HCT116 (cell line): ENCODE measurements at regions not wholly inside any gene's neighbourhood (a gene's known extent, or its start where the extent isn't known, plus 50 kb on each side); places are given as distances from the start of the nearest gene placed in this dataset.

Experiments
- ATAC-seq: fragments of 200-7000 bp; cut with Tn5 transposase; 2 replicates; pipeline ENCODE4 v1.9.1; 2020; ENCODE audit warnings: mild to moderate bottlenecking, moderate library complexity
- BruUV-seq: library from RNA; stranded (reverse); fragments of 400-500 nt; replicated peaks from 2 replicates; lab custom pipeline; 2021; lab: Mats Ljungman, UMichigan
- CTCF ChIA-PET: fragments of 300-600 bp; sonication (Branson Sonifier 250); formaldehyde crosslinking; loops from one replicate; lab custom pipeline; 2021; ENCODE audit warnings: antibody characterized with exemption; lab: Charles Lee
- POLR2A ChIA-PET: fragments of 300-600, 350-600 bp; sonication (Branson Sonifier 250); formaldehyde crosslinking; loops from one replicate; lab custom pipeline; 2021; ENCODE audit warnings: antibody characterized with exemption; lab: Charles Lee
- RAD21 ChIA-PET, 2 experiments: fragments of 300-600 bp; sonication (Branson Sonifier 250); formaldehyde crosslinking; loops; one replicate each; lab custom pipeline; 2023; ENCODE audit warnings: low total read pairs in 2 of 2; ENCODE audit not compliant: uncharacterized antibody in 2 of 2, unreplicated experiment in 2 of 2, low non-redundant PET in 1 of 2; lab: Charles Lee
- DNase-seq: peaks from one replicate; pipeline ENCODE4 v3.0.0-alpha.2; 2010; ENCODE audit warnings: low read depth, low spot score
- H2AFZ ChIP-seq: fragments of 200-600 bp; shearing (Covaris generic), sonication (generic); 2 replicates; pipeline ENCODE4 v1.6.1; 2017; ENCODE audit warnings: low read depth, mixed run types, mixed read lengths, antibody characterized with exemption, low read length; ENCODE audit not compliant: poor library complexity, severe bottlenecking
- H3K27ac ChIP-seq: 2 replicates; pipeline ENCODE4 v1.5.1; 2012; ENCODE audit warnings: low read depth, low read length
- H3K27me3 ChIP-seq: fragments of 200-600 bp; sonication (generic); 2 replicates; pipeline ENCODE4 v1.6.1; 2016; ENCODE audit warnings: mixed run types, low read length, mixed read lengths; ENCODE audit not compliant: insufficient read depth
- H3K36me3 ChIP-seq, 2 experiments: fragments of 200-500 bp in 1 of 2; fragments of 200-600 bp in 1 of 2; sonication (Bioruptor generic) in 1 of 2; sonication (generic) in 1 of 2; 2 replicates each; pipeline versions ENCODE4 v1.5.1 to v1.6.1; 2014 to 2016; ENCODE audit warnings: low read length in 2 of 2, inconsistent platforms in 1 of 2, mixed read lengths in 1 of 2, mixed run types in 1 of 2; ENCODE audit not compliant: insufficient read depth in 2 of 2, control insufficient read depth in 1 of 2
- H3K4me1 ChIP-seq, 2 experiments: fragments of 200-600 bp in 1 of 2; sonication (generic) in 1 of 2; 2 replicates each; pipeline versions ENCODE4 v1.5.1 to v1.6.1; 2012 to 2017; ENCODE audit warnings: low read length in 2 of 2, inconsistent platforms in 1 of 2, mild to moderate bottlenecking in 1 of 2, mixed read lengths in 1 of 2, mixed run types in 1 of 2, moderate library complexity in 1 of 2; ENCODE audit not compliant: insufficient read depth in 2 of 2, control insufficient read depth in 1 of 2
- H3K4me2 ChIP-seq: fragments of 200-600 bp; sonication (generic); 2 replicates; pipeline ENCODE4 v1.6.1; 2017; ENCODE audit warnings: mixed run types, low read length, mixed read lengths
- H3K4me3 ChIP-seq, 2 experiments: fragments of 200-600 bp in 1 of 2; sonication (generic) in 1 of 2; replicated peaks in 1 of 2; 2 replicates each; pipeline ENCODE4 v1.5.1; 2011 to 2016; ENCODE audit warnings: low read length in 2 of 2, control low read depth in 1 of 2, low read depth in 1 of 2, mild to moderate bottlenecking in 1 of 2, mixed read lengths in 1 of 2, mixed run types in 1 of 2
- H3K79me2 ChIP-seq: fragments of 200-600 bp; sonication (generic); 2 replicates; pipeline ENCODE4 v1.6.1; 2017; ENCODE audit warnings: mild to moderate bottlenecking, mixed run types, low read length, moderate library complexity, mixed read lengths; ENCODE audit not compliant: insufficient read depth
- H3K9ac ChIP-seq: fragments of 200-600 bp; sonication (generic); 2 replicates; pipeline ENCODE4 v1.6.1; 2016; ENCODE audit warnings: low read length, mixed read lengths
- H3K9me2 ChIP-seq: fragments of 200-600 bp; sonication (generic), shearing (Covaris generic); 2 replicates; pipeline ENCODE4 v1.6.1; 2017; ENCODE audit warnings: mixed run types, mild to moderate bottlenecking, moderate library complexity; ENCODE audit not compliant: insufficient read depth
- H3K9me3 ChIP-seq, 2 experiments: fragments of 200-500 bp in 1 of 2; fragments of 200-600 bp in 1 of 2; sonication (Bioruptor generic) in 1 of 2; sonication (generic) in 1 of 2; 2 replicates each; pipeline ENCODE4 v1.6.1; 2014 to 2017; ENCODE audit warnings: low read length in 2 of 2, mixed read lengths in 2 of 2, inconsistent platforms in 1 of 2, low read depth in 1 of 2, mild to moderate bottlenecking in 1 of 2, mixed run types in 1 of 2, moderate library complexity in 1 of 2; ENCODE audit not compliant: control insufficient read depth in 1 of 2, insufficient read depth in 1 of 2
- H4K20me1 ChIP-seq: fragments of 200-600 bp; sonication (generic), shearing (Covaris generic); 2 replicates; pipeline ENCODE4 v1.6.1; 2017; ENCODE audit warnings: mixed run types, mild to moderate bottlenecking, moderate library complexity; ENCODE audit not compliant: insufficient read depth
- CBX3 ChIP-seq: IDR thresholded peaks from 2 replicates; pipeline ENCODE4 v1.6.1; 2012; ENCODE audit warnings: low read depth
- CEBPB ChIP-seq: IDR thresholded peaks from 2 replicates; pipeline ENCODE4 v1.6.1; 2012; ENCODE audit warnings: low read depth
- ELF1 ChIP-seq: IDR thresholded peaks from 2 replicates; pipeline ENCODE4 v1.6.1; 2012; ENCODE audit warnings: low read depth, borderline replicate concordance
- EZH2 ChIP-seq: fragments of 200-600 bp; sonication (generic); IDR thresholded peaks from 2 replicates; pipeline ENCODE4 v1.6.1; 2017; ENCODE audit warnings: antibody characterized with exemption, mixed run types
- JUND ChIP-seq: IDR thresholded peaks from 2 replicates; pipeline ENCODE4 v1.6.1; 2012
- POLR2A ChIP-seq: IDR thresholded peaks from 2 replicates; pipeline ENCODE4 v1.7.0; 2011; ENCODE audit warnings: borderline replicate concordance; ENCODE audit not compliant: insufficient read depth, insufficient read length; ENCODE audit errors: extremely low read depth
- YY1 ChIP-seq: IDR thresholded peaks from 2 replicates; pipeline ENCODE4 v1.6.1; 2011; ENCODE audit warnings: low read length, low read depth, moderate library complexity, mild to moderate bottlenecking; ENCODE audit not compliant: insufficient replicate concordance; ENCODE audit errors: extremely low read depth
- ZBTB33 ChIP-seq: IDR thresholded peaks from 2 replicates; pipeline ENCODE4 v1.6.1; 2011; ENCODE audit warnings: mild to moderate bottlenecking, low read length, moderate library complexity; ENCODE audit not compliant: insufficient replicate concordance; ENCODE audit errors: extremely low read depth
- intact Hi-C: fragments of 100-400 bp; cut with micrococcal nuclease; formaldehyde crosslinking; loops from 2 replicates; pipeline ENCODE4 v1.10.0; 2022
- TF ChIP-seq, protein P1 (sequence below): IDR thresholded peaks from 2 replicates; pipeline ENCODE4 v1.6.1; 2012; ENCODE audit warnings: low read depth

GRCh38 chr12:132417741-132418140 is 72.2 kb upstream of the FBRSL1 start (continued):
- no peak for TF ChIP-seq ZBTB33
- TF ChIP-seq CBX3, result no peak

DNA sequence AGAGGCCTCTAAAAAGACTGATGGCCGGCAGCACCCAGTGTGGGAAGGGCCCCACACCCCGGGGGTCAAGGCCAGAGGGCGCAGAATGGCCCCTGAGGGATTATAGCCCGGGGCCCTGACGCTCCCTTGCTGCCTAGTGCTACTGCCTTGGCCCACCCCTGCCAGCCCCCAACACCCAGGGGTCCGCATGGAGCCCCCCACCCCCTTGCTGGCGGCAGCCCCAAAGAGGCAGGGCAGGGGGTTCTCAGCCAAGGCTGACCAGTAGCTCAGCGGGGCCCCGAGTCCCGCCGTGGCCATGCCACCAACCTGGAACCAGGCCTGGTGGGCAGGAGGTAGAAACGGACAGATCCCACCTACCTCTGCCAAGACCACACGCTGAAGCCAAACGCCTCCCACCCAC is 73.1 kb upstream of the FBRSL1 start:
- no peaks in the 10 kb centered on the region for H3K9me3 ChIP-seq
- BruUV-seq, result no TSS peak
- no peaks in the 10 kb centered on the region for H3K79me2 ChIP-seq
- peaks cover 0 to 14% of the 10 kb centered on the region in 2 experiments; a peak in 2 of 4 replicates for H3K4me1 ChIP-seq
- DNase-seq (no peak), ATAC-seq (no peak)
- no peak overlapping the region for H2AFZ ChIP-seq
- H3K9me2 ChIP-seq, result no peaks in the 10 kb centered on the region
- H3K4me2 ChIP-seq, result no peak overlapping the region
- ChIA-PET RAD21 (no interaction called here), POLR2A (no interaction called here), CTCF (interaction anchor here (1.1 to 3.6 kb wide), 3 partner anchors 106 to 198 kb away, joined by 3 to 20 read pairs (median 4); no protein-coding TSS in a partner anchor)
- H3K36me3 ChIP-seq, result no peaks in the 10 kb centered on the region
- intact Hi-C loops, result no loop called here
- H3K4me3 ChIP-seq, result no peak overlapping the region
- H3K9ac ChIP-seq, result no peak overlapping the region
- no peak for TF ChIP-seq JUND
- H4K20me1 ChIP-seq, result no peaks in the 10 kb centered on the region
- no peak overlapping the region for H3K27ac ChIP-seq
- H3K27me3 ChIP-seq, result peaks cover 10% of the 10 kb centered on the region; the same call in 1 of the 2 replicates

DNA sequence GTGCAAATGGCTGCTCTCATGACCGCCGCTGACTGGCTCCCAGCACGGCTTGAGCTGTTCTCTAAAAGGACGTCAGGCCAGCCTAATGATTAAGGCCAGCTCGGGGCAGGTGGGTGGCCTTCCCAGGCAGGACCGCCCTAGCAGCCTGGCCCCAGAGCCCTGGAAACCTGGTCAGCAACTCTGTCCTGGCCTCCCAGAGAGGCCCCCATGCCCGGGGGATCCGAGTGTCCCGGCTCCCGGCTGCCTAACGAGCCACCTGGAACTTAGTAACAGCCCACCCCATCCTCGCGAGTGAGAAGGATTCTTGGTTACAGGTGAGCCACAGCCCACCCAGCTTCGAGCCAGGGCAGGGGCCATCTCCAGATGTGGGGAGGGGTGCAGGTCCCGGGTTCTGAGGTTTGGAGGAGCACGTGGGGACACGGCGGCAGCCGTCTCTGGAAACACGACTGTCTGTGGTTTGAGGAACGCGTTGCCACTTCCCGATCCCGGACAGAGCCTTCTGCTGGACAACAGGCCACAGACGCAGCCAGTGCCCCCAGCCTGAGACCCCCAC is 73.8 kb upstream of the FBRSL1 start:
- POLR2A ChIA-PET, result no interaction called here
- intact Hi-C loops, result no loop called here
- H3K9ac ChIP-seq, result no peak overlapping the region
- TF ChIP-seq ELF1, result no peak
- TF ChIP-seq JUND, result no peak
- TF ChIP-seq, protein P1, sequence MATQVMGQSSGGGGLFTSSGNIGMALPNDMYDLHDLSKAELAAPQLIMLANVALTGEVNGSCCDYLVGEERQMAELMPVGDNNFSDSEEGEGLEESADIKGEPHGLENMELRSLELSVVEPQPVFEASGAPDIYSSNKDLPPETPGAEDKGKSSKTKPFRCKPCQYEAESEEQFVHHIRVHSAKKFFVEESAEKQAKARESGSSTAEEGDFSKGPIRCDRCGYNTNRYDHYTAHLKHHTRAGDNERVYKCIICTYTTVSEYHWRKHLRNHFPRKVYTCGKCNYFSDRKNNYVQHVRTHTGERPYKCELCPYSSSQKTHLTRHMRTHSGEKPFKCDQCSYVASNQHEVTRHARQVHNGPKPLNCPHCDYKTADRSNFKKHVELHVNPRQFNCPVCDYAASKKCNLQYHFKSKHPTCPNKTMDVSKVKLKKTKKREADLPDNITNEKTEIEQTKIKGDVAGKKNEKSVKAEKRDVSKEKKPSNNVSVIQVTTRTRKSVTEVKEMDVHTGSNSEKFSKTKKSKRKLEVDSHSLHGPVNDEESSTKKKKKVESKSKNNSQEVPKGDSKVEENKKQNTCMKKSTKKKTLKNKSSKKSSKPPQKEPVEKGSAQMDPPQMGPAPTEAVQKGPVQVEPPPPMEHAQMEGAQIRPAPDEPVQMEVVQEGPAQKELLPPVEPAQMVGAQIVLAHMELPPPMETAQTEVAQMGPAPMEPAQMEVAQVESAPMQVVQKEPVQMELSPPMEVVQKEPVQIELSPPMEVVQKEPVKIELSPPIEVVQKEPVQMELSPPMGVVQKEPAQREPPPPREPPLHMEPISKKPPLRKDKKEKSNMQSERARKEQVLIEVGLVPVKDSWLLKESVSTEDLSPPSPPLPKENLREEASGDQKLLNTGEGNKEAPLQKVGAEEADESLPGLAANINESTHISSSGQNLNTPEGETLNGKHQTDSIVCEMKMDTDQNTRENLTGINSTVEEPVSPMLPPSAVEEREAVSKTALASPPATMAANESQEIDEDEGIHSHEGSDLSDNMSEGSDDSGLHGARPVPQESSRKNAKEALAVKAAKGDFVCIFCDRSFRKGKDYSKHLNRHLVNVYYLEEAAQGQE, result no peak
- TF ChIP-seq ZBTB33, result no peak
- TF ChIP-seq CEBPB, result no peak
- TF ChIP-seq EZH2, result no peak
- TF ChIP-seq POLR2A, result no peak
- no peak for TF ChIP-seq YY1

More for the DNA sequence above, 73.8 kb upstream of the FBRSL1 start:
- H3K36me3 ChIP-seq, result no peaks in the 10 kb centered on the region
- H3K79me2 ChIP-seq, result no peaks in the 10 kb centered on the region
- no peak overlapping the region for H2AFZ ChIP-seq
- ATAC-seq, result no peak
- ChIA-PET RAD21 (interaction anchor here in 1 of 2 experiments (0.5 kb wide), 1 partner anchor 43 kb away, joined by 4 read pairs; no protein-coding TSS in a partner anchor), CTCF (interaction anchor here (0.7 to 3.6 kb wide), 11 partner anchors 10 to 262 kb away, joined by 3 to 53 read pairs (median 5); no protein-coding TSS in a partner anchor)
- H3K9me3 ChIP-seq, result no peaks in the 10 kb centered on the region
- no peak overlapping the region for H3K27ac ChIP-seq
- H3K27me3 ChIP-seq, result peaks cover 10% of the 10 kb centered on the region; the same call in 1 of the 2 replicates
- H4K20me1 ChIP-seq, result no peaks in the 10 kb centered on the region
- BruUV-seq, result no TSS peak
- H3K9me2 ChIP-seq, result no peaks in the 10 kb centered on the region
- no peak for DNase-seq
- H3K4me1 ChIP-seq, result peaks cover 0 to 14% of the 10 kb centered on the region in 2 experiments; a peak in 2 of 4 replicates
- no peak overlapping the region for H3K4me3 ChIP-seq
- no peak overlapping the region for H3K4me2 ChIP-seq
